SW480 (cell line): ENCODE measurements at regions not wholly inside any gene's neighbourhood (a gene's known extent, or its start where the extent isn't known, plus 50 kb on each side); places are given as distances from the start of the nearest gene placed in this dataset.
"Not testable (repeated sequence)": the region's sequence is repeated elsewhere in the genome, so short reads cannot be mapped to it uniquely, and the experiment has no call there.

Experiments used
- DNase-seq: peaks from one replicate; pipeline ENCODE4 v3.0.0-alpha.2; 2016; ENCODE audit warnings: low spot score

DNA sequence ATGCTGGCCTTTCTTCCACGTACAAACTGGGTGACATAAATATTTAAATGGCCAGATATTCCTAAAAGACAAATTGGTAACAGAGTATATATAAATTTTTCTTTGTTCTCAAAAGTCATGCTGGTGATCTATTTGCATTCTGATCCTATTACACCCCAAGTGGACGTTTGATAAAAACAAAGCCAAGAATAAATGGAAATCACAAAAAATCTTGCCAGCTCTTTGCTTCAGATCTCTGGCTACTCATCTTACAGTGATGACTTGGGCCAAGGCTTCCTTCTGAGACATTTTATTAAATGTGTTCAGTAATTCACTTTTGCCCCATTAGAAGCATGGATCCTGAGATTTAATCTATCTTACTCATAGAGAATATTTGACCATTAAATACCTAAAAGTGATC, 444.3 kb upstream of the PIK3R1 start:
- DNase-seq: no peak

GRCh38 chr5:67770431-67771025, 445.0 kb upstream of the PIK3R1 start:
- DNase-seq: no peak

DNA sequence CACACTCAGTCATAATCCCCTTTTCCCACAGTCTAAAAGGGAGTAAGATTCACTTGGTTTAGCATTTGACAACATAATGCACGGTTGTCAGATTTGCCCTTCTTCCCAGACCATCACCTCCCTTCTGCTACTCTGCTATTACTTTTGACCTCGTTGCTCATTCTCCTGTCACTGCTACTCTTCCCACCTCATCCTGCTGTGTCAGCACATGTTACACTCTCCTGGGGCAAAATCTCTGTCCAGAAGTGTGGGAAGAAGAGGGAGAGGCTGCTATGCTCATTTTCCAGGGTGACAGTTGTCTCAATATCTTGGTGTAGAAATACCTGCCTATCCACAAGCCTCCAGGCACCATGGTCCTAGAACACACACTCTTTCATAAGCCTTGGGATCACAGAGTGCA, 449.9 kb upstream of the PIK3R1 start:
- DNase-seq: no peak

- not testable (repeated sequence) for DNase-seq
Observed at GRCh38 chr5:67757771-67758170, 457.8 kb upstream of the PIK3R1 start.

DNA sequence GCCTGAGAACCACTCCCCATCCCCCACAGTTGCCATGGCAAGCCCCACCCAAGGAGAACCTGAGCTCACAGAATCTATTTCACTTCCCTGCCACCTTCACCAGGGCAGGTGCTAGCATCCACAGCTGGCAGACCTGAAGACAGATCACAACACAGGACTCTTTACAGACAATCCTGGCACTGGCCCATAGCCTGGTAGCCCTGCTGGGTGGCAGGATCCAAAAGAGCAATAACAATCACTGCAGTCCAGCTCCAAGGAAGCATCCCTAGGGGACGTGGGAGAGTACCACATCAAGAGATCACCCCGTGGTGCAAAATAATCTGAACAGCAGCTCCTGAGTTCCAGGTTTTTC, 463.2 kb upstream of the PIK3R1 start:
- no peak for DNase-seq

GRCh38 chr5:67748165-67748690, 467.3 kb upstream of the PIK3R1 start:
- DNase-seq: no peak

DNA sequence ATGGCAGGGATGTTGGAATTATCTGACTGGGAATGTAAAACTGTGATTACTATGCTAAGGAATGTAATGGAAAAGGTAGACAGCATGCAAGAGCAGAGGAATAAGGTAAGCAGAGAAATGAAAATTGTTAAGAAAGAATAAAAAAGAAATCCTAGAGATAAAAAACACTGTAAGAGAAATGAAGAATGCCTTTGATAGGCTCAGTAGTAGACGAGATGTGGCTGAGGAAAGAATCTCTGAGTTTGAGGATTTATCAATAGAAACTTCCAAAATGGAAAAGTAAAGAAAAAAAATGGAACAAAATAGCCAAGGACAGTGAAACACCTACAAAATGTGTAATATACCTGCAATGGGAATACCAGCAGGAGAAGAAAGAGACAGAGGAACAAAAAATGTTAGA, 468.5 kb upstream of the PIK3R1 start:
- DNase-seq: no peak

- DNase-seq: not testable (repeated sequence)
Observed at GRCh38 chr5:67746608-67747007, 468.9 kb upstream of the PIK3R1 start.

GRCh38 chr5:67746103-67746502, 469.5 kb upstream of the PIK3R1 start:
- DNase-seq: no peak

- DNase-seq: no peak
Observed at GRCh38 chr5:67732921-67733320, 482.6 kb upstream of the PIK3R1 start.

DNA sequence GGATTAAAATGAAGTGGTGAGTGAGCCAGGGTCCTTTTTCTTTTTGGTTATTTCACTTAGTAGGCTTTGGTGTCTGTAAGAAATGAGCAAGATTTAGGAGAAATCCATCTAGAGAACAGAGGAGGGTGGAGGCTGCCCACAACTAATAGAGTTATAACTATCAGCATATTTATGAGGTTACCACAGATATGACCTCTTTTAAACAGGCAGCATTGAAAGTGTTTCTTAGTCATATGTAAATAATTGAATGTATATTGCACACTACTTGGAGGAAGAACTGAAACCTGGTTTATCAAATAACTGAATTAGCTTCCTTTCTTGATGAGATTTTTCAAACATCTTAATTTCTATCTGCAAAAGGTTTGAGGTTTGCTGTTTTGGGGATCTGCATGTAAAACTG, 483.1 kb upstream of the PIK3R1 start:
- no peak for DNase-seq

DNA sequence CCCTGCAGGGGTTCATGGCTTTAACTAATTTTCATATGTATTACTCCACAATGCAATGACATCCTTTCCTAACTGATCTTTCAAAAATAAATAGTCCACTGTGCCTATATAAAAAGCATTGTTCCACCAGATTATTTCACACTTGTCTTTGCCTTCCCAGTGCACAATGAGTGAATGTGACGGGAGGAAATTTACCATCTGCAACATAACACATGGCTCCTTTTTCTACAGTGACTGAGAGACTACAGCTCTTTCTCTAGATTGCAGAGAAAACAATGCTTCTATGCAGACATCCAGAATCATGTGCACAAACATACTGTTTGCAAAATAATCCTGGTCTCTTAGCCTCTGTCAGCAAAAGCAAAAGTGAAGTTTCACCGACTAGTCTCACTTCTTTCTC, 483.7 kb upstream of the PIK3R1 start:
- DNase-seq: no peak

DNA sequence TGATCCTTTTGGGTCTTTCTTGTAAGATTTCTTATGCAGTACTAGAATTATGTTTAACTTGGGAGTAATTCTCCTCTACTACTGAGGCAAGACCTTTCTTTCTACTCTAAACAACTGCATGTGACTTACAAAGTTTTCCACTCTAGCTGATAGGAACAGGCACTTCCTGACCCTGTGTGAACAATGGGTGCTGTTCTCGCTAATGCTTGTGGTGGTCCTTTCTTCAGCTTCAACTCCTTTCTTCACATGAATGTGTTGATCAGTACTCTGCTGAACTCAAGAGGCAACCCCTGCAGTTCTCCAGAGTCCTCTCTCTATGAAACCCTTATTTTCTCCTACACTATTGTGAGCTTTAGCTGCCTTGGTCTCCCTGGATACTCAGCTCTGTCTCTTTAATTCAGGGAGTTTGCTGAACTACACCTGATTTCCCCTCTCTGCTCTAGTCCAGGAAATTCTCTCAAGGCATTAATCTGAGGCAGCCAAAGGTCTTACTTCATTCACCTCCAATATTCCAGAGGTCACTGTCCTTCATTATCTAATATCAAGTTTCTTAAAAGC, 484.6 kb upstream of the PIK3R1 start:
- DNase-seq: no peak

DNA sequence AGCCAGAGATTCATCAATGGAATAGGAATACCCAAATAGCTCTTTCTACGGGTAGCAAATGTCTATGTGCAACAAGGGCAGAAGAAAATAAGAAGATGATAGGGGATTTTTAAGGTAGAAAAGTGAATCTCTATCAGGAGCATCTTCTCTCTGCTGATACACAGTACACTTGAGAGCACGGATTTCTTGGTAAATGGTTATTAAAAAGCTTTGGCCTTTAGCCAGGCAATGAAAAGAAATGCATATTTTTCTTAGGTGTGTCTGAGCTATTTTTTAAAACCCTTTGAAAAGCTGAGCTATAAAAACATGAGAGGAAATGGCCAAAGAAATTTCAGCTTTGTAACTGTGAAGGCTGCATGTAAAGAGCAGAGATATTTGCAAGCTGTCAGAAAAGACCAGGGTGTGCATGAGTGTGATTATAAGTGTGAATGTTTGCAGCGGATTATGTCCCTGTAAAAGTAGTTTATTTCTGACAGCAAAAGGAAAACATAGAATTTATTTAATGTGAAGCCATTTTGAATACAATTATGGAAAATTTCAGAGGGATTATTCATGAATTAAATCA, 487.1 kb upstream of the PIK3R1 start:
- DNase-seq: no peak

GRCh38 chr5:67725604-67726003, 490.0 kb upstream of the PIK3R1 start:
- DNase-seq: no peak

DNA sequence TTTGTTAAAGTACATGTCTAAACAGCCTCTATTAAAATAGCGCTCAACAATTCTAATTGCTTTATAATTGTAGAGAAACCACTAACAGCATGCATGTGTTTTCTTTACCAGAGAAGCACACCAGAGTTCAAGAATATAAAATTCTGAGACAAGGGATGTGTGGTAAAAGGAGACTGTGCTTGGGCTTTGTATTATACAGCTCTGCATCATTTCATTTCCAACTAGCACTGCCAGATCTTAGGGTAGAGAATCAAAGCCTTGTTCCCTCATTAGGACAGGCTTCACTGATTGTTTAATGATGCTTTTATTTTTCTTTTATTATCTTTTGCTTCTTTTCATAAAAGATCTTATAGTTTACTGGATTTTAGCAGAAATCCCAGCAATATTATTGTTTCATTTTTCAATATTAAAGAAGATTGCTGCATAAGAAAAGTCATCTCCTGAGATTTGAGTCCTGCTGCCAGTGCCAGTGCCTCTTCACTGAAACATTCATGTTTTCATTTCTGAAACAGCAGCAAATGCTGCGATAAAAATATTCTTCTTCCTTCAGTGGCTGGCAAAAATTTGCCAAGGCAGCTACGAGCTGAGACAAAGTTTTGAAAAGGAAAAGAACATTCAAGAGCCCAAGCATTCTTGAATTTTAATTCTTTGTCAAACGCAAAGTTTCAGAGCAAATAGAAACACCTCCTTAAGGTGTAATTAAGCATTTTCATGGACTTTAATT, 491.0 kb upstream of the PIK3R1 start:
- no peak for DNase-seq

DNA sequence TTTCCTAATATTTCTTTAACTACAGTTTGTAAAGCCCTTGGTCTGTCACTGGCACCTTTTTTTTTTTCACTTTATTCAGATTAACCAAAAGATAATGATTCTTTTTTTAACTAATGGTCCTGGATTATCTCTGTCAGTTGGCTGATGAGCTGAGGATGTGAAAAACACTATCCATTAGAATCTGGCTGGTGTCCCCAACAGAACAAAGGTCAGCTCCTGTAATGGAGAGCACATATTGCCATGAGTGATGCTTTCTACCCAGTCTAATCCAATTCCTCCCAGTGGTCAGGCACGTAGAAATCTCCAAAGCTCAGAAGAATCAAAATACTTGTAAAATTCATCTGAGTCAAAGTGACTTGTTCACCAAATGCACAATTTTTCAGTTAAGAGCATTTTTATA, 491.7 kb upstream of the PIK3R1 start:
- no peak for DNase-seq

- not testable (repeated sequence) for DNase-seq
Observed at GRCh38 chr5:67722582-67722981, 493.0 kb upstream of the PIK3R1 start.

- DNase-seq: no peak
Observed at GRCh38 chr5:67720162-67720772, 495.3 kb upstream of the PIK3R1 start.

- DNase-seq: no peak
Observed at GRCh38 chr5:67702008-67702407, 505.4 kb upstream of the CD180 start.

DNA sequence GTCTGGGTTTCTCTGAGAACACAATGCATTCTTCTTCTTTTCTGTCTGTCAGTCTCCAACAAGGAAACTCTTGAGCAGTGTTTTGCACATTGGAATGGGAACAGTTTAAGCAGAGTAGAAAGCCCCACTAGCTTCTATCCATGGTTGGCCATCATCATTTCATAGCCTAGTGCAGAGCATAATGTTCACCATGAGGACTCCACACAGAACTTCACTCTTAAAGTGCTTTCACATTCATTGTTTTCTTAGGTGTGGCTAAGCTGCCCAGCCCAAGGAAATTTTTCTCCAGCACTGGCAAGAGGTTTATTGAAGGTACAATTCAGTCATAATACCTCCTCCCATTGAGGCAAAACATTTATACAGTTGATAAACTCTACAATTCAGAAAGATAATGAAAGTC, 503.0 kb upstream of the CD180 start:
- DNase-seq: no peak

- DNase-seq: no peak
Observed at GRCh38 chr5:67696446-67696845, 499.8 kb upstream of the CD180 start.

DNA sequence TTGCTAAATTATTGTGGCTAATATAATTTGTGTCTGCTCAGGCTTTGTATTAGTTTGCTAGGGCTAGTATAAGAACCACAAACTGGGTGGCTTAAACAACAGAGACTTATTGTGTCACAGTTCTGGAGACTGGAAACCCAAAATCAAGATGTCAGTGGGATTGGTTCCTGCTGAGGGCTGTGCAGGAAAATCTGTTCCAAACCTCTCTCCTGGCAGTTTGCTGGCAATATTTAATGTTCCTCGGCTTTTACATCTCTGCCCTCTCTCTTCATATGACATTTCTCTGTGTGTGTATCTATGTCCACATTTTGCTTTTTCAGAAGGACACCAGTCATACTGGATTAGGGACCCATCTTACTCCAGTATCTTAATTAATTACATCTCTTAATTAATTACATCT, 498.8 kb upstream of the CD180 start:
- DNase-seq: no peak
